Esophagus squamous epithelium (tissue), 5 donors: ENCODE measurements at regions not wholly inside any gene's neighbourhood (a gene's known extent, or its start where the extent isn't known, plus 50 kb on each side); places are given as distances from the start of the nearest gene placed in this dataset.

Experiments used
- DNase-seq: peaks from one replicate; lab custom pipeline; 2025; lab: John Stamatoyannopoulos, UW
- H3K27ac ChIP-seq, 4 donors: fragments of 200-600 bp; sonication (generic); one replicate each; pipeline ENCODE4 v1.5.1; 2016 to 2019; ENCODE audit warnings: mild to moderate bottlenecking in 1 of 4
- H3K27me3 ChIP-seq, 4 donors: fragments of 200-600 bp; sonication (generic); 1 replicate in 3 of 4; 2 replicates in 1 of 4; pipeline versions ENCODE4 v1.5.1 to v1.6.0; 2017 to 2021; ENCODE audit warnings: antibody characterized with exemption in 1 of 4
- H3K36me3 ChIP-seq, 3 donors: fragments of 200-600 bp; sonication (generic); one replicate each; pipeline ENCODE4 v1.5.1; 2016 to 2019
- H3K4me1 ChIP-seq, 3 donors: fragments of 200-600 bp; sonication (generic); one replicate each; pipeline ENCODE4 v1.5.1; 2017 to 2019
- H3K4me3 ChIP-seq, 4 donors: fragments of 200-600 bp; sonication (generic); 1 replicate in 3 of 4; 2 replicates in 1 of 4; pipeline ENCODE4 v1.5.1; 2016 to 2019; ENCODE audit warnings: mild to moderate bottlenecking in 2 of 4, moderate library complexity in 1 of 4
- H3K9me3 ChIP-seq, 3 donors: fragments of 200-600 bp; sonication (generic); one replicate each; pipeline ENCODE4 v1.5.1; 2016 to 2019
- CTCF ChIP-seq, 6 experiments: fragments of 450-650 bp in 4 of 6; fragments of 200-600 bp in 2 of 6; sonication (generic) in 2 of 6; IDR thresholded peaks; one replicate each; pipeline ENCODE4 v1.5.1; 2016 to 2019; ENCODE audit warnings: antibody characterized with exemption in 6 of 6, mild to moderate bottlenecking in 4 of 6, moderate library complexity in 4 of 6
- POLR2A ChIP-seq, 4 donors: fragments of 450-650 bp; IDR thresholded peaks; one replicate each; pipeline ENCODE4 v1.6.1; 2017; ENCODE audit warnings: antibody characterized with exemption in 4 of 4, mild to moderate bottlenecking in 4 of 4, moderate library complexity in 3 of 4
- WGBS, 2 donors: methylation state at CpG; one replicate each; pipeline ENCODE4 v1.1.5; 2018; 5-methylcytosine and 5-hydroxymethylcytosine counted together
- intact Hi-C: fragments of 100-400 bp; cut with DNase I; formaldehyde crosslinking; loops from one replicate; pipeline ENCODE4 v1.15.0; 2022
- small RNA-seq, 4 donors: library from RNA; depleted of rRNA; stranded (forward); fragments of <200 nt; gene quantifications; one replicate each; pipeline ENCODE3, GENCODE V24; 2016
- donor health status: DM: yes; HTN: yes; CAD: no.

GRCh38 chr5:22908586-22908985 lies 55.4 kb upstream of the CDH12 start:
- no peak overlapping the region for H3K4me3 ChIP-seq
- no peaks in the 10 kb centered on the region for H3K27me3 ChIP-seq
- no peak for TF ChIP-seq POLR2A (IDR thresholded peaks at IDR 0.05)
- TF ChIP-seq CTCF (IDR thresholded peaks at IDR 0.05): no peak
- intact Hi-C loops: no loop called here
- no peaks in the 10 kb centered on the region for H3K9me3 ChIP-seq
- no peaks in the 10 kb centered on the region for H3K4me1 ChIP-seq
- no peaks in the 10 kb centered on the region for H3K36me3 ChIP-seq
- no peak for DNase-seq
- H3K27ac ChIP-seq: no peak overlapping the region

- intact Hi-C loops: no loop called here
- no peaks in the 10 kb centered on the region for H3K4me1 ChIP-seq
- DNase-seq: no peak
- 33 to 53% methylated on average over 1 of the region's 1 CpG for WGBS, 2 donors
- no peaks in the 10 kb centered on the region for H3K36me3 ChIP-seq
- H3K4me3 ChIP-seq: no peak overlapping the region
- no peaks in the 10 kb centered on the region for H3K27me3 ChIP-seq
- TF ChIP-seq CTCF (IDR thresholded peaks at IDR 0.05) (no peak), POLR2A (IDR thresholded peaks at IDR 0.05) (no peak)
- no peak overlapping the region for H3K27ac ChIP-seq
- H3K9me3 ChIP-seq: no peaks in the 10 kb centered on the region
These were observed 55.0 kb upstream of the CDH12 start for GRCh38 chr5:22908129-22908528.

Small RNAs in the stretch of these regions (small RNA-seq; reads per million reads assigned to genes)
- gene RF00019: 0 reads per million in 4 donors
